Kidney capillary endothelial cell (primary cell): ENCODE measurements at regions not wholly inside any gene's neighbourhood (a gene's known extent, or its start where the extent isn't known, plus 50 kb on each side); places are given as distances from the start of the nearest gene placed in this dataset.

Experiments
- DNase-seq: peaks from one replicate; pipeline ENCODE4 v3.0.0-alpha.2; 2018; ENCODE audit warnings: low spot score

DNA sequence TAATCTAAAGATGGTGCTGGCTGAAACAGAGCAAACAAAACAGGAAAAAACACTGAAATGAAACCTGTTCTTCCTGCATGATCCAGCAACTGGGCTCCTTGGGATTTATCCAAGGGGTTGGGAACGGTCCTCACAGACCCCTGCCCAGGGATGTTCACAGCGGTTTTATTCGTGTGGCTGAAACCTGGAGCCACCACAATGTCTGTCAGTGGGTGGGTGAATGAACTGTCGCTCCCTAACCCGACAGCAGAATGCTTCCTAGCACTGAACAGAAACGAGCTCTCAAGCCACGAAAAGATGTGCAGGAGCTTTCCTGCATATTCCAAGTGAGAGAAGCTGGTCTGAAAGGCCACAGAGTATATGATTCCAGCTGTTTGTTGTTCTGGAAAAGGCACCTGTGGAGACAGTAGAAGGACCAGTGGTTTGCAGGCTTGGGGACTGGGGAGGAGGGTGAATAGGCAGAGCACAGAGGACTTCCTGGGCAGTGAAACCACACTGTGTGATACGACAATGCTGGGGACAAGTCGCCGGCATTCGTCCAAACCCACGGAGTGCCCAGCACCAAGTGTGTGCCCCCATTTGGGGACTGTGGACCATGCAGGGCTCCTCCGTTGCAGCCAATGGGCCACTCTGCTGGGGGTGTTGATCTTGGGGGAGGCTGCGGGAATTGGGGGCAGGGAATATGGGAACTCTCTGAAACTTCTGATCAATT, 73.9 kb downstream of the TEX29 start:
- no peak for DNase-seq

DNA sequence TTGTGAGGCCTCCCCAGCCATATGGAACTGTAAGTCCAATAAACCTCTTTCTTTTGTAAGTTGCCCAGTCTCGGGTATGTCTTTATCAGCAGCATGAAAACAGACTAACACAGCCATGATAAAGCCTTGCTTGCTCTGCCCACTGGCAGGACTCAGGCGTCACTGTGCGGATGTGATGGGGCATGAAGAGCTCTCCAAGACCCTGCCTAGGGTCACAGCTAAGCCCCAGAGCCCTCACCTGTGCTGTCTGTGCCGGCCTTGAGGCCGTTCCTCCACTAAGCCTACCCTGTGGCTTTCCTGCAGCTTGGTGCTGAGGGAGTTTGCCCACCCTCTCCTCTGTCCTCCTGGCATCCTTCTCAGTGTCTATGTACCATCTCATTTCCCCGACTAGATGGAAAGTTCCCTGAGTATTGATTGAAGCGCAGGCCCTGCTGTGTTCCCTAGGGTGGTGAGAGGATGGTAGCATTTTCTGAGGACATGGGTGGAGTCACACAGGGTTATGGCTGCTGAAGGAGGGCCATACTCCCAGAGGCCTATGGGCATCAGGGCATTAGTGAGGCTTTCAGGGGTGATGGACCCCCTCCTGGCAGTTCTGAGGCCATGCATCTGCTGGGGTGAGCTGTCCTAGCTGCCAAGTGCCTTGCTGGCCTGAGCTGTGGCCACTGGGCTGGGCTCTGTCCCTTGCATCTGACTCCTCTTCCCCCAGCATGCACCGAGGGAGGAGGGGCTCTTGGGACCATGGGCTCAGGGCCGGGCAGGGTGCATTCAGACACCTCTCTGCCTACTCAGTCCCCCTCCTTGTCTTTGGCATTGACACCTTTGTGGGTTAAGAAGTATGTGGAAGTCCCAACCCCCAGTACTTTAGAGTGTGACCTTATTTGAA, 75.3 kb downstream of the TEX29 start:
- DNase-seq, result no peak

DNA sequence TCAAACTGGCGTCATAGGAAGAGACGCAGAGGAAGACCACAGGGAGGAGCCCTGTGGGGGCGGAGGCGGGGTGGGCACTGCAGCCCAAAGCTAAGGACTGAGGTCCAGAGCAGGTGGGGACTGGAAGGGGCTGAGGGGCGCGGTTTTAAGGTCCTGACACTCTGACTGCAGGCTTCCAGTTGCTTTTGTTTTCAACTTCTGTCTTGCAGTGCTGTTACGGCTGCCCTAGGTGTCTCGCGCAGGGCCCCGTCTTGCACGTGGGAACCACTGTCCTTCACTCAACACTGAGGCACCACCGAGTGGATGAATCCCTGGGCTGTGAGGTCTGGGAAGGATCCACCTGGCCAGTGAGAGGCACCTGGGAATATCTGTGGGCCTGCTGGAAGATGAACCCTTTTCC, 76.0 kb downstream of the TEX29 start:
- DNase-seq, result no peak

- no peak for DNase-seq
Observed at GRCh38 chr13:111397202-111397880, 76.9 kb downstream of the TEX29 start.

- DNase-seq, result no peak
Observed at GRCh38 chr13:111398196-111398595, 77.8 kb downstream of the TEX29 start.

- DNase-seq, result no peak
Observed at GRCh38 chr13:111398715-111399299, 78.4 kb downstream of the TEX29 start.

GRCh38 chr13:111399334-111399733, 78.9 kb downstream of the TEX29 start:
- no peak for DNase-seq

GRCh38 chr13:111399776-111400538, 79.5 kb downstream of the TEX29 start:
- no peak for DNase-seq

GRCh38 chr13:111401151-111401550, 80.7 kb downstream of the TEX29 start:
- no peak for DNase-seq

GRCh38 chr13:111401755-111402154, 81.3 kb downstream of the TEX29 start:
- no peak for DNase-seq

DNA sequence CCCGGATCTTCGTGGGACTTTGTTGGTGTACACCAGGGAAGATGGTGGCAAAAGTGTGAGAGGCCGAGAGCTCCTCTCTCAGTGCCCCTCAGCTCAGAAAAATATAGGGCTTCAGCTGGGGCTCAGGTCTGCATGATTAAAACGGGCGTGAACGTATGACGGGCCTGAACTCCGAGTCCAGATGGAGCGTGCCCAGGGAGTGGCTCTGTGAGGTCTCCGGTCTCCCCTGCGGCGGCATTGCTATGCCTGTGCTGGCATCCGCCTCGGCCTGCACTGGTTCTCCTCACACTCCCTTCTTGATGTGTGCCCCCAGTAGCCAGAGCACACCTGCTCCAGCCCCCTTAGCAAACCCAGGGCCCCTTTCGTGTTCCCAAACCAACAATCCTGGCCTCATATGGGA, 82.0 kb downstream of the TEX29 start:
- DNase-seq, result no peak

- no peak for DNase-seq
Observed at GRCh38 chr13:111403266-111403665, 82.8 kb downstream of the TEX29 start.

DNA sequence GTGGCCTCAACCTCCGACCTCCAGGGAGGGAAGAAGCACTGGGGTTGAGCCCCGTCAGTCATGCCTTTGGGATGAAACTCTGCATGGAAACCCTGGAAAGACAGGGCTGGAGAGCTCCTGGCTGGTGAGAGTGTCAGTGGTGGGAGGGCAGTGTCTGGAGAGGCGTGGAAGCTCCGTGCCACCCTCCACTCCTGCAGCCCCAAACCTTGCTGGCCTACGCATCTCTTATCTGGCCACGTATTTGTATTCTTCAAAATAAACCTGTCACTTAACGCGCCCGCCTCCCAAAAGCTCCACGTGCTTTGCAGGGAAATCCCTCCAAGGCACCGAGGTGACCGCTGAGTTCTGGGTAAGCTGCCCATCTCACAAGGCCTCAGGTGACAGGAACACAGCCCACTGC, 84.3 kb downstream of the TEX29 start:
- DNase-seq, result no peak

DNA sequence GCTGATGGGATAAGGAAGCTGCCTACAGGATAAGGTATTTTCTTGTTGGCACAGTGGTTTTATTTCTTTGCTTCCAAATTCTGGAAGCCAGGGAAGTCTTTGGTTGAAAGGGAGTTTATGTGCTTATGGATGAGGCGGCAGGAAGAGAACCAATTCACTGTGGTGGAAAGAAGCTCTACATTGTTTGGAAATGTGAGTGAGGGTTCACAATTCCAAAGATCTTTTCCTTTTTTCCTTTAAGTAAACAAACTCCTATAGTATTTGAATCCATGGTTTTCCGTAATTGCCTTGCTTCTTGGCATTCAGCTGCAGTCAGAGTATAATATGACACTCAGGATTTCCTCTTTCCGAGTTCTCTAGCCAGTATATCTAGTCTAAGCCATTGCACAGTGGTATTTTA, 86.2 kb downstream of the TEX29 start:
- no peak for DNase-seq

DNA sequence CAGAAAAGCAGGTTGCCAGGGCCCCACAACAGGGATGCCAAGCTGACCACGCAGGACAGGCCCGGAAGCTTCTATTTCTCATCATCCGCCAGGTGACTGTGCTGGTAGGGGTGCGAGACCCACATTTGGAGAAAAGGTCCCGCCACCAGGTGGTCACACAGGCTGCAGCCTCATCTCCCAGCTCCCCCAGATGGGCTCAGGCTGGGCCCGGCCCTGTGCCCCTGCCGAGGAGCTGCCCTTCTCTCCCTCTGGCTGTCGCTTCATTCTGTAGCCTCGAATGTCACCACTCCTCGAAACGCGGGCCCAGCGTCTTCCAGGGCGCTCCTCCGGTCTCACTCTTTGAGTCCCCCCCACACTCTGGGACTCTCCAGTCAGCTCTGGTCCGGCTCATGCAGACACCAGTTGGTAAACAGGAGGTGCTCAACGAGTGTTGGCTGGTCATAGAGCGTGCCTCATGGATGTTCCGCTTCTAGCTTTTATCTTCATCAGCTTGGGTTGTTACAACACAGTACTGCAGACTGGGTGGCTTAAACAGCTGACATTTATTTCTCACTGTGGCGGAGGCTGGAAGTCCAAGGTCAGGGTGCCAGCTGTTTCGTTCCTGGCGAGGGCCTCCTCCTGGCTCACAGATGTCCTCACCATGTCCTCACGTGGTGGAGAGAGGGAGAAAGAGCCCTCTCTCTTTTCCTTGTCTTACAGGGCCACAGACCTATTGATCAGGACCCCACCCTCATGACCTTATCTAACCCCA, 87.1 kb downstream of the TEX29 start:
- DNase-seq, result no peak

- no peak for DNase-seq
Observed at GRCh38 chr13:111409413-111409812, 89.0 kb downstream of the TEX29 start.

- DNase-seq, result no peak
Observed at GRCh38 chr13:111410232-111411021, 90.0 kb downstream of the TEX29 start.

- DNase-seq, result no peak
Observed at GRCh38 chr13:111411151-111411858, 90.9 kb downstream of the TEX29 start.

GRCh38 chr13:111411919-111412650, 91.6 kb downstream of the TEX29 start:
- DNase-seq, result no peak
